A549 (cell line): ENCODE measurements at regions not wholly inside any gene's neighbourhood (a gene's known extent, or its start where the extent isn't known, plus 50 kb on each side); places are given as distances from the start of the nearest gene placed in this dataset.

Experiments used
- CHD4 ChIP-seq: fragments of 200-600 bp; sonication (generic); IDR thresholded peaks from 2 replicates; pipeline ENCODE4 v1.6.1; 2016; ENCODE audit warnings: antibody characterized with exemption, mild to moderate bottlenecking, borderline replicate concordance
- FOSL2 ChIP-seq, 2 experiments: fragments of 450-650 bp in 1 of 2; fragments of >200 bp in 1 of 2; sonication (Bioruptor Twin) in 1 of 2; formaldehyde crosslinking; IDR thresholded peaks; 2 replicates each; pipeline versions ENCODE4 v1.5.0 to v1.6.1; 2016 to 2020; ENCODE audit warnings: mild to moderate bottlenecking in 1 of 2, moderate library complexity in 1 of 2
- KDM1A ChIP-seq: fragments of 200-600 bp; sonication (generic); IDR thresholded peaks from 2 replicates; pipeline ENCODE4 v1.6.1; 2016; ENCODE audit warnings: low read depth, mild to moderate bottlenecking
- MAX ChIP-seq: IDR thresholded peaks from 2 replicates; pipeline ENCODE4 v1.6.1; 2012
- MYC ChIP-seq: IDR thresholded peaks from 2 replicates; pipeline ENCODE4 v1.6.1; 2012; ENCODE audit warnings: mild to moderate bottlenecking, inconsistent platforms, low read length, improper control_type of control experiment, borderline replicate concordance
- POLR2A ChIP-seq: IDR thresholded peaks from 2 replicates; pipeline ENCODE4 v1.6.1; 2012; ENCODE audit warnings: mild to moderate bottlenecking, low read length
- REST ChIP-seq: fragments of 200-600 bp; sonication (generic); IDR thresholded peaks from 2 replicates; pipeline ENCODE4 v1.6.1; 2016; ENCODE audit warnings: antibody characterized with exemption, mild to moderate bottlenecking, moderate library complexity
- USF2 ChIP-seq: fragments of 450-650 bp; IDR thresholded peaks from 2 replicates; pipeline ENCODE4 v1.6.1; 2014; ENCODE audit warnings: antibody characterized with exemption
- ZC3H11A ChIP-seq: fragments of 450-650 bp; IDR thresholded peaks from 2 replicates; pipeline ENCODE4 v1.6.1; 2014; ENCODE audit warnings: antibody characterized with exemption, mild to moderate bottlenecking
- ZSCAN20 ChIP-seq: fragments of 250-450 bp; sonication (Bioruptor Pico); IDR thresholded peaks from 2 replicates; pipeline ENCODE4 v1.8.0; 2022; ENCODE audit warnings: mild to moderate bottlenecking, moderate library complexity
- TF ChIP-seq, protein P1 (sequence below): fragments of 150-350 bp; IDR thresholded peaks from 2 replicates; pipeline ENCODE4 v1.6.1; 2014; ENCODE audit warnings: low read depth, mild to moderate bottlenecking, low read length

- TF ChIP-seq POLR2A, result no peak
- no peak for TF ChIP-seq MAX
- no peak for TF ChIP-seq MYC
- TF ChIP-seq ZSCAN20 (CRISPR knock-in tag), result no peak
- TF ChIP-seq FOSL2 (IDR thresholded peaks at IDR 0.05), result no peak
- no peak for TF ChIP-seq FOSL2 (CRISPR knock-in tag; IDR thresholded peaks at IDR 0.05)
- no peak for TF ChIP-seq KDM1A
- TF ChIP-seq USF2, result no peak
- no peak for TF ChIP-seq CHD4
- TF ChIP-seq, protein P1, sequence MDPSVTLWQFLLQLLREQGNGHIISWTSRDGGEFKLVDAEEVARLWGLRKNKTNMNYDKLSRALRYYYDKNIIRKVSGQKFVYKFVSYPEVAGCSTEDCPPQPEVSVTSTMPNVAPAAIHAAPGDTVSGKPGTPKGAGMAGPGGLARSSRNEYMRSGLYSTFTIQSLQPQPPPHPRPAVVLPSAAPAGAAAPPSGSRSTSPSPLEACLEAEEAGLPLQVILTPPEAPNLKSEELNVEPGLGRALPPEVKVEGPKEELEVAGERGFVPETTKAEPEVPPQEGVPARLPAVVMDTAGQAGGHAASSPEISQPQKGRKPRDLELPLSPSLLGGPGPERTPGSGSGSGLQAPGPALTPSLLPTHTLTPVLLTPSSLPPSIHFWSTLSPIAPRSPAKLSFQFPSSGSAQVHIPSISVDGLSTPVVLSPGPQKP, result no peak
- TF ChIP-seq ZC3H11A, result no peak
- TF ChIP-seq REST, result no peak
Measured at GRCh38 chr11:95611827-95612226, 177.8 kb downstream of the FAM76B start.
